Activated T-cell treated with anti-CD3 and anti-CD28 coated beads, Interleukin-2, amount 50 U/mL, for 72 hours (primary cell): ENCODE measurements at regions not wholly inside any gene's neighbourhood (a gene's known extent, or its start where the extent isn't known, plus 50 kb on each side); places are given as distances from the start of the nearest gene placed in this dataset.
A peak's percentile ranks its signal among the peaks of the same experiment; 100 is the strongest.
"Not testable (repeated sequence)": the region's sequence is repeated elsewhere in the genome, so short reads cannot be mapped to it uniquely, and the experiment has no call there.

ENCODE experiments used
- ATAC-seq, 2 donors: fragments of 150-1000 bp; cut with Tn5 transposase; replicated peaks in 1 of 2; 2 replicates each; pipeline ENCODE4 v1.10.0; 2021; ENCODE audit warnings: moderate library complexity in 2 of 2, mild to moderate bottlenecking in 1 of 2
- DNase-seq, 2 donors: peaks; one replicate each; pipeline ENCODE4 v3.0.0; 2021 to 2022; ENCODE audit warnings: mixed read lengths in 1 of 2
- H3K27ac Mint-ChIP-seq: one replicate; pipeline ENCODE4 v1.8.0; 2022; ENCODE audit warnings: mild to moderate bottlenecking, moderate library complexity, mixed read lengths
- H3K27me3 Mint-ChIP-seq: one replicate; pipeline ENCODE4 v1.8.0; 2022; ENCODE audit warnings: low read depth, mixed read lengths
- H3K36me3 Mint-ChIP-seq, 2 donors: one replicate each; pipeline ENCODE4 v1.8.0; 2022; ENCODE audit warnings: mixed read lengths in 2 of 2, mild to moderate bottlenecking in 1 of 2; ENCODE audit not compliant: insufficient read depth in 2 of 2
- H3K4me1 Mint-ChIP-seq: one replicate; pipeline ENCODE4 v1.8.0; 2022; ENCODE audit warnings: low read depth, mixed read lengths
- H3K4me3 Mint-ChIP-seq, 2 donors: one replicate each; pipeline ENCODE4 v1.8.0; 2022; ENCODE audit warnings: mild to moderate bottlenecking in 2 of 2, mixed read lengths in 2 of 2, moderate library complexity in 2 of 2
- H3K9me3 Mint-ChIP-seq, 2 donors: one replicate each; pipeline ENCODE4 v1.8.0; 2022; ENCODE audit warnings: mixed read lengths in 2 of 2

GRCh38 chr5:110267714-110268113, 458.8 kb downstream of the TMEM232 start:
- no peak overlapping the region for H3K4me3 Mint-ChIP-seq
- ATAC-seq (no peak), DNase-seq (no peak)
- H3K9me3 Mint-ChIP-seq = peaks cover 2% of the 10 kb centered on the region in 2 donors
- H3K27me3 Mint-ChIP-seq = no peaks in the 10 kb centered on the region
- H3K27ac Mint-ChIP-seq = no peak overlapping the region
- peaks cover 15% of the 10 kb centered on the region for H3K4me1 Mint-ChIP-seq
- no peaks in the 10 kb centered on the region for H3K36me3 Mint-ChIP-seq

- Mint-ChIP-seq H3K9me3 (peaks cover 0 to 2% of the 10 kb centered on the region in 2 donors), H3K4me1 (peaks cover 15% of the 10 kb centered on the region), H3K4me3 (no peak overlapping the region), H3K27ac (peak overlapping the region; percentile 0), H3K27me3 (no peaks in the 10 kb centered on the region), H3K36me3 (no peaks in the 10 kb centered on the region)
- DNase-seq (no peak), ATAC-seq (no peak)
These were observed 458.2 kb downstream of the TMEM232 start for GRCh38 chr5:110268283-110268682.

GRCh38 chr5:110268985-110269384, 457.5 kb downstream of the TMEM232 start:
- Mint-ChIP-seq H3K27me3 (no peaks in the 10 kb centered on the region), H3K36me3 (no peaks in the 10 kb centered on the region), H3K9me3 (peaks cover 0 to 2% of the 10 kb centered on the region in 2 donors), H3K27ac (peak overlapping the region; percentile 95), H3K4me3 (no peak overlapping the region), H3K4me1 (peaks cover 15% of the 10 kb centered on the region)
- no peak for ATAC-seq
- no peak for DNase-seq

- ATAC-seq (peak; percentile 79 to 82), DNase-seq (no peak)
- peaks cover 0 to 2% of the 10 kb centered on the region in 2 donors for H3K9me3 Mint-ChIP-seq
- H3K36me3 Mint-ChIP-seq = no peaks in the 10 kb centered on the region
- H3K4me3 Mint-ChIP-seq = peak overlapping the region; percentile 0 to 17
- H3K27ac Mint-ChIP-seq = peak overlapping the region; percentile 95
- H3K27me3 Mint-ChIP-seq = no peaks in the 10 kb centered on the region
- peaks cover 15% of the 10 kb centered on the region for H3K4me1 Mint-ChIP-seq
These were observed 456.9 kb downstream of the TMEM232 start for GRCh38 chr5:110269478-110270142.

- H3K4me3 Mint-ChIP-seq = no peak overlapping the region
- no peak overlapping the region for H3K27ac Mint-ChIP-seq
- peaks cover under 1% of the 10 kb centered on the region for H3K4me1 Mint-ChIP-seq
- H3K27me3 Mint-ChIP-seq = no peaks in the 10 kb centered on the region
- ATAC-seq (no peak), DNase-seq (no peak)
- peaks cover 3 to 10% of the 10 kb centered on the region in 2 donors for H3K9me3 Mint-ChIP-seq
- H3K36me3 Mint-ChIP-seq = peaks cover 3 to 9% of the 10 kb centered on the region in 2 donors
These were observed 450.6 kb downstream of the TMEM232 start for GRCh38 chr5:110275878-110276277.

GRCh38 chr5:110278449-110278848, 448.0 kb downstream of the TMEM232 start:
- DNase-seq, H3K4me1 Mint-ChIP-seq, H3K27ac Mint-ChIP-seq, H3K4me3 Mint-ChIP-seq, ATAC-seq, H3K27me3 Mint-ChIP-seq: not testable (repeated sequence)
- Mint-ChIP-seq H3K9me3 (peaks cover 8 to 20% of the 10 kb centered on the region in 2 donors), H3K36me3 (peaks cover 10 to 27% of the 10 kb centered on the region in 2 donors)

DNA sequence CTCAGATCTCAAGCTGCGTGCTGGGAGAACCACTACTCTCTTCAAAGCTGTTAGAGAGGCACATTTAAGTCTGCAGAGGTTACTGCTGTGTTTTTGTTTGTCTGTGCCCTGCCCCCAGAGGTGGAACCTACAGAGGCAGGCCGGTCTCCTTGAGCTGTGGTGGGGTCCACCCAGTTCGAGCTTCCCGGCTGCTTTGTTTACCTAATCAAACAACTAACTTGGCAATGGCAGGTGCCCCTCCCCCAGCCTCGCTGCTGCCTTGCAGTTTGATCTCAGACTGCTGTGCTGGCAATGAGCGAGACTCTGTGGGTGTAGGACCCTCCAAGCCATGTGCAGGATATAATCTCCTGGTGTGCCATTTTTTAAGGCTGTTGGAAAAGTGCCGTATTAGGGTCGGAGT, 442.4 kb downstream of the TMEM232 start:
- H3K36me3 Mint-ChIP-seq = peaks cover 11 to 29% of the 10 kb centered on the region in 2 donors
- not testable (repeated sequence) for DNase-seq, H3K4me1 Mint-ChIP-seq, H3K27ac Mint-ChIP-seq, H3K4me3 Mint-ChIP-seq, H3K27me3 Mint-ChIP-seq, ATAC-seq
- peaks cover 7 to 15% of the 10 kb centered on the region in 2 donors for H3K9me3 Mint-ChIP-seq

DNA sequence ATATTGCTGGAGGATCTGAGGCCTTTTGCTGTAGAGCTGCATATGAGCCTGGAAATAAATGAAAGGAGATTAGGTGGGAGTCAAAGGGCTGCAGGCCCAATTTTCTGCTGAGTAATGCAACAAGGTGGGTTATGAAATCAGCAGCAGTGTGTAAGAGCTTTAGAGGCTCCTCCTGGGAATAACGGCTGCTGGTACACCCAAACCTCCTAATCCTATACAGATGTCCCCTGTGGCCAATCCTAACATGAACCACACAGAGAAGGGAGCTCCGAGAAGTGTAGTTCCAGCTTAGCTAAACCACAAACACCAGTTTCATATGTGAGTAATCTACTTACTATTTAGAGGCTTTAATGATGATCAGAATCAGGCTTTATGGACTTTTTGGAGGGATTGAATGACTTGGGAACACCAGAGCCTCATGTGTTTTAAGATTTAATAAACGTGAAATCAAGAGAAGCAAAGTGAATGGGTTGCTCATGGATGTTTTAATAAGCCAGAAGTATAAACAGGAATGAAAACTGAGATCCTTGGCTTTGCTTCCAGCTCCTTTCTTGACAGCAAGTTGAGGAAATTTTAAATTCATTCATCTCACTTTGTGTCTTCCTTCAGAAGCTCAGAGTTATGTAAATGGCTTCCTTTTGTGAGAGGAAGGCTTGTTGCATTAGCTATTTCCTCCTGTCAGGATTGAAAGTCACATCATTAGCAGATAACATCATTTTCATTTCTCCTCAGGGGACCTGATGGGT, 437.5 kb downstream of the TMEM232 start:
- Mint-ChIP-seq H3K27me3 (no peaks in the 10 kb centered on the region), H3K27ac (no peak overlapping the region), H3K9me3 (peaks cover 1% of the 10 kb centered on the region in 2 donors), H3K4me1 (no peaks in the 10 kb centered on the region), H3K36me3 (peaks cover 2 to 6% of the 10 kb centered on the region in 2 donors), H3K4me3 (no peak overlapping the region)
- ATAC-seq = no peak
- DNase-seq = no peak

DNA sequence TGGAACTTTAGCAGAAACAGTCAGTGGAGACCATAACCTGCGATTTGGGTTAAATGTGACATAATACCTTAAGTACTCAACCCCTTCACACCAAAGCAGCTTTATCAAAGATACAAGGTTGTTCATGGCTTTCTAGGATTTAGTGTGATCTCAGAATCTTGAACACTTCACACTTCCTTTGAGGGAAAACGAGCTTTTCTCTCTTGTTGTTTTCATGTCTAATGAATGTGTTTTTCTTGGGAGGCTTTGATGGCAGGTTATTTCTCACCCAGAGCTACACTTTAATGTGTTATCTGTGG, 437.0 kb downstream of the TMEM232 start:
- Mint-ChIP-seq H3K27me3 (no peaks in the 10 kb centered on the region), H3K27ac (no peak overlapping the region), H3K4me1 (no peaks in the 10 kb centered on the region), H3K4me3 (no peak overlapping the region), H3K9me3 (peaks cover 1% of the 10 kb centered on the region in 2 donors), H3K36me3 (peaks cover 2 to 6% of the 10 kb centered on the region in 2 donors)
- no peak for ATAC-seq
- no peak for DNase-seq

GRCh38 chr5:110290542-110290941, 435.9 kb downstream of the TMEM232 start:
- peaks cover 0 to 1% of the 10 kb centered on the region in 2 donors for H3K9me3 Mint-ChIP-seq
- no peak for ATAC-seq

GRCh38 chr5:110294281-110294680, 432.2 kb downstream of the TMEM232 start:
- Mint-ChIP-seq H3K27me3 (no peaks in the 10 kb centered on the region), H3K4me3 (no peak overlapping the region), H3K9me3 (no peaks in the 10 kb centered on the region), H3K4me1 (no peaks in the 10 kb centered on the region), H3K36me3 (no peaks in the 10 kb centered on the region), H3K27ac (no peak overlapping the region)
- no peak for ATAC-seq
- no peak for DNase-seq

More at GRCh38 chr5:110290542-110290941, 435.9 kb downstream of the TMEM232 start:
- peaks cover 0 to 2% of the 10 kb centered on the region in 2 donors for H3K36me3 Mint-ChIP-seq
- H3K4me3 Mint-ChIP-seq = no peak overlapping the region
- H3K4me1 Mint-ChIP-seq = no peaks in the 10 kb centered on the region
- no peaks in the 10 kb centered on the region for H3K27me3 Mint-ChIP-seq
- DNase-seq = no peak
- no peak overlapping the region for H3K27ac Mint-ChIP-seq

- DNase-seq (no peak), ATAC-seq (no peak)
- H3K36me3 Mint-ChIP-seq = peaks cover 0 to 2% of the 10 kb centered on the region in 2 donors
- H3K27me3 Mint-ChIP-seq = no peaks in the 10 kb centered on the region
- H3K4me3 Mint-ChIP-seq = no peak overlapping the region
- H3K4me1 Mint-ChIP-seq = no peaks in the 10 kb centered on the region
- H3K9me3 Mint-ChIP-seq = no peaks in the 10 kb centered on the region
- no peak overlapping the region for H3K27ac Mint-ChIP-seq
These were observed 429.3 kb downstream of the TMEM232 start for GRCh38 chr5:110297152-110297670.

DNA sequence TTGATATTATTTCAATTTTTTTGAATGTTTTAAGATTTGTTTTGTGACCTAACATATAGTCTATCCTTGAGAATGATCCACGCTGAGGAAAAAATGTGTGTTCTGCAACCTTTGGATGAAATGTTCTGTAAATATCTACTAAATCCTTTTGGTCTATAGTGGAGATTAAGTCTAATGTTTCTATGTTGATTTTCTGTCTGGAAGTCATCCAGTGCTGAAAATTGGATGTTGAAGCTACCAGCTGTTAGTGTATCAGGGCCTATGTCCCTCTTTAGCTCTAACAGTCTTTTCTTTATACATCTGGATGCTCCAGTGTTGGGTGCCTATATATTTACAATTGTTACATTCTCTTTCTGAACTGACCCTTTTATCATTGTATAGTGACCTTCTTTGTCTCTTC, 422.3 kb downstream of the TMEM232 start:
- ATAC-seq (no peak), DNase-seq (no peak)
- Mint-ChIP-seq H3K36me3 (peaks cover 1 to 12% of the 10 kb centered on the region in 2 donors), H3K27ac (no peak overlapping the region), H3K4me1 (no peaks in the 10 kb centered on the region), H3K4me3 (no peak overlapping the region), H3K9me3 (peaks cover 5 to 6% of the 10 kb centered on the region in 2 donors), H3K27me3 (peaks cover 11% of the 10 kb centered on the region)
